Hippocampal formation (tissue), 2 donors: ENCODE measurements at regions not wholly inside any gene's neighbourhood (a gene's known extent, or its start where the extent isn't known, plus 50 kb on each side); places are given as distances from the start of the nearest gene placed in this dataset.
"Not testable (repeated sequence)": the region's sequence is repeated elsewhere in the genome, so short reads cannot be mapped to it uniquely, and the experiment has no call there.

Source experiments
- DNase-seq, 2 donors: peaks; one replicate each; lab custom pipeline; 2025; lab: John Stamatoyannopoulos, UW

- no peak for DNase-seq
These were observed 256.8 kb upstream of the FZD8 start for GRCh38 chr10:35898716-35899440.

GRCh38 chr10:35896001-35896400 is 253.9 kb upstream of the FZD8 start:
- no peak for DNase-seq

GRCh38 chr10:35895331-35895730 is 253.2 kb upstream of the FZD8 start:
- no peak for DNase-seq

GRCh38 chr10:35892526-35892925 is 250.4 kb upstream of the FZD8 start:
- DNase-seq, result no peak

- DNase-seq, result no peak
These were observed 248.8 kb upstream of the FZD8 start for GRCh38 chr10:35890676-35891495.

GRCh38 chr10:35889971-35890675 is 248.0 kb upstream of the FZD8 start:
- no peak for DNase-seq

GRCh38 chr10:35889226-35889625 is 247.1 kb upstream of the FZD8 start:
- DNase-seq, result no peak

GRCh38 chr10:35888400-35888799 is 246.3 kb upstream of the FZD8 start:
- DNase-seq, result no peak

GRCh38 chr10:35887685-35888084 is 245.6 kb upstream of the FZD8 start:
- DNase-seq, result no peak

- no peak for DNase-seq
These were observed 243.0 kb upstream of the FZD8 start for GRCh38 chr10:35885076-35885475.

GRCh38 chr10:35884657-35885071 is 242.6 kb upstream of the FZD8 start:
- no peak for DNase-seq

- DNase-seq, result no peak
These were observed 240.5 kb upstream of the FZD8 start for GRCh38 chr10:35882422-35883150.

GRCh38 chr10:35881320-35881719 is 239.2 kb upstream of the FZD8 start:
- no peak for DNase-seq

- no peak for DNase-seq
These were observed 234.2 kb upstream of the FZD8 start for GRCh38 chr10:35876248-35876647.

- no peak for DNase-seq
These were observed 233.1 kb upstream of the FZD8 start for GRCh38 chr10:35875016-35875676.

GRCh38 chr10:35874311-35875015 is 232.4 kb upstream of the FZD8 start:
- DNase-seq, result no peak

- DNase-seq, result no peak
These were observed 230.6 kb upstream of the FZD8 start for GRCh38 chr10:35872671-35873070.

- no peak for DNase-seq
These were observed 228.7 kb upstream of the FZD8 start for GRCh38 chr10:35870665-35871310.

- not testable (repeated sequence) for DNase-seq
These were observed 216.7 kb upstream of the FZD8 start for GRCh38 chr10:35858676-35859283.

- no peak for DNase-seq
These were observed 215.8 kb upstream of the FZD8 start for GRCh38 chr10:35857860-35858259.
